Activated CD8-positive, alpha-beta T cell treated with anti-CD3 and anti-CD28 coated beads for 36 hours (primary cell): ENCODE measurements at regions not wholly inside any gene's neighbourhood (a gene's known extent, or its start where the extent isn't known, plus 50 kb on each side); places are given as distances from the start of the nearest gene placed in this dataset.
"Not testable (repeated sequence)": the region's sequence is repeated elsewhere in the genome, so short reads cannot be mapped to it uniquely, and the experiment has no call there.

ENCODE experiments used
- ATAC-seq: fragments of 200-7000 bp; cut with Tn5 transposase; one replicate; pipeline ENCODE4 v1.10.0; 2021; ENCODE audit warnings: mild to moderate bottlenecking, moderate library complexity
- CTCF ChIA-PET: fragments of 350-600 bp; sonication (Branson Sonifier 250); formaldehyde crosslinking; loops from one replicate; lab custom pipeline; 2021; ENCODE audit warnings: antibody characterized with exemption; lab: Charles Lee
- POLR2A ChIA-PET: fragments of 350-600 bp; sonication (Branson Sonifier 250); formaldehyde crosslinking; loops from one replicate; lab custom pipeline; 2021; ENCODE audit warnings: antibody characterized with exemption; lab: Charles Lee
- DNase-seq: peaks from one replicate; pipeline ENCODE4 v3.0.0-alpha.2; 2020
- H3K27ac Mint-ChIP-seq: one replicate; pipeline ENCODE4 v1.8.0; 2021; ENCODE audit warnings: mild to moderate bottlenecking, mixed read lengths
- H3K27me3 Mint-ChIP-seq: one replicate; pipeline ENCODE4 v1.8.0; 2021; ENCODE audit warnings: mixed read lengths
- H3K36me3 Mint-ChIP-seq: one replicate; pipeline ENCODE4 v1.8.0; 2021; ENCODE audit warnings: low read depth, mixed read lengths
- H3K4me1 Mint-ChIP-seq: one replicate; pipeline ENCODE4 v1.8.0; 2021; ENCODE audit warnings: low read depth, mixed read lengths
- H3K4me3 Mint-ChIP-seq: one replicate; pipeline ENCODE4 v1.8.0; 2021; ENCODE audit warnings: mild to moderate bottlenecking, moderate library complexity, mixed read lengths
- H3K9me3 Mint-ChIP-seq: one replicate; pipeline ENCODE4 v1.8.0; 2021; ENCODE audit warnings: mixed read lengths
- CTCF ChIP-seq: fragments of 200-600 bp; IDR thresholded peaks from one replicate; pipeline ENCODE4 v1.8.0; 2022; ENCODE audit warnings: antibody characterized with exemption, mild to moderate bottlenecking
- intact Hi-C: fragments of 100-400 bp; cut with micrococcal nuclease; formaldehyde crosslinking; loops from one replicate; pipeline ENCODE4 v1.10.0; 2022

GRCh38 chr4:159864337-159864736, 761.5 kb downstream of the RAPGEF2 start:
- Mint-ChIP-seq H3K4me3 (no peak overlapping the region), H3K36me3 (no peaks in the 10 kb centered on the region), H3K4me1 (no peaks in the 10 kb centered on the region), H3K27ac (no peak overlapping the region), H3K27me3 (no peaks in the 10 kb centered on the region), H3K9me3 (peaks cover 7% of the 10 kb centered on the region)
- ChIA-PET CTCF (no interaction called here), POLR2A (no interaction called here)
- no peak for TF ChIP-seq CTCF
- no peak for DNase-seq
- no peak for ATAC-seq
- intact Hi-C loops: no loop called here

GRCh38 chr4:159867673-159868072, 764.8 kb downstream of the RAPGEF2 start:
- no peak overlapping the region for H3K27ac Mint-ChIP-seq
- peaks cover 5% of the 10 kb centered on the region for H3K9me3 Mint-ChIP-seq
- CTCF ChIA-PET: no interaction called here
- H3K4me3 Mint-ChIP-seq: no peak overlapping the region
- intact Hi-C loops: no loop called here
- TF ChIP-seq CTCF: no peak
- H3K27me3 Mint-ChIP-seq: no peaks in the 10 kb centered on the region
- H3K4me1 Mint-ChIP-seq: no peaks in the 10 kb centered on the region
- DNase-seq: no peak
- POLR2A ChIA-PET: no interaction called here
- no peak for ATAC-seq
- no peaks in the 10 kb centered on the region for H3K36me3 Mint-ChIP-seq

GRCh38 chr4:159868936-159869335, 766.1 kb downstream of the RAPGEF2 start:
- H3K4me1 Mint-ChIP-seq, intact Hi-C loops, H3K27me3 Mint-ChIP-seq, CTCF ChIA-PET, ATAC-seq, H3K27ac Mint-ChIP-seq, DNase-seq, H3K4me3 Mint-ChIP-seq, H3K9me3 Mint-ChIP-seq, H3K36me3 Mint-ChIP-seq, POLR2A ChIA-PET: not testable (repeated sequence)

GRCh38 chr4:159871141-159871540, 768.3 kb downstream of the RAPGEF2 start:
- Mint-ChIP-seq H3K27me3 (no peaks in the 10 kb centered on the region), H3K36me3 (no peaks in the 10 kb centered on the region), H3K4me1 (no peaks in the 10 kb centered on the region), H3K4me3 (no peak overlapping the region), H3K27ac (no peak overlapping the region), H3K9me3 (peaks cover 3% of the 10 kb centered on the region)
- ATAC-seq (no peak), DNase-seq (no peak)
- intact Hi-C loops: no loop called here
- ChIA-PET POLR2A (no interaction called here), CTCF (no interaction called here)
- no peak for TF ChIP-seq CTCF

GRCh38 chr4:159881158-159881557, 778.3 kb downstream of the RAPGEF2 start:
- H3K27me3 Mint-ChIP-seq: no peaks in the 10 kb centered on the region
- ATAC-seq: no peak
- no peak for TF ChIP-seq CTCF
- no peaks in the 10 kb centered on the region for H3K4me1 Mint-ChIP-seq
- H3K27ac Mint-ChIP-seq: no peak overlapping the region
- no peak for DNase-seq
- H3K36me3 Mint-ChIP-seq: no peaks in the 10 kb centered on the region
- ChIA-PET POLR2A (no interaction called here), CTCF (no interaction called here)
- H3K4me3 Mint-ChIP-seq: no peak overlapping the region
- peaks cover 5% of the 10 kb centered on the region for H3K9me3 Mint-ChIP-seq
- intact Hi-C loops: no loop called here

GRCh38 chr4:159884989-159885388, 782.1 kb downstream of the RAPGEF2 start:
- no peaks in the 10 kb centered on the region for H3K36me3 Mint-ChIP-seq
- DNase-seq: no peak
- CTCF ChIA-PET: no interaction called here
- H3K4me3 Mint-ChIP-seq: no peak overlapping the region
- ATAC-seq: no peak
- POLR2A ChIA-PET: no interaction called here
- peaks cover 5% of the 10 kb centered on the region for H3K9me3 Mint-ChIP-seq
- H3K27ac Mint-ChIP-seq: no peak overlapping the region
- no peaks in the 10 kb centered on the region for H3K27me3 Mint-ChIP-seq
- intact Hi-C loops: no loop called here
- H3K4me1 Mint-ChIP-seq: no peaks in the 10 kb centered on the region
- TF ChIP-seq CTCF: no peak
